Dedifferentiated amniotic fluid mesenchymal stem cell (primary cell): ENCODE measurements at regions not wholly inside any gene's neighbourhood (a gene's known extent, or its start where the extent isn't known, plus 50 kb on each side); places are given as distances from the start of the nearest gene placed in this dataset.
A peak's percentile ranks its signal among the peaks of the same experiment; 100 is the strongest.

Source experiments
- DNase-seq: peaks from one replicate; pipeline ENCODE4 v3.0.0-alpha.2; 2016; ENCODE audit errors: extremely low spot score

DNA sequence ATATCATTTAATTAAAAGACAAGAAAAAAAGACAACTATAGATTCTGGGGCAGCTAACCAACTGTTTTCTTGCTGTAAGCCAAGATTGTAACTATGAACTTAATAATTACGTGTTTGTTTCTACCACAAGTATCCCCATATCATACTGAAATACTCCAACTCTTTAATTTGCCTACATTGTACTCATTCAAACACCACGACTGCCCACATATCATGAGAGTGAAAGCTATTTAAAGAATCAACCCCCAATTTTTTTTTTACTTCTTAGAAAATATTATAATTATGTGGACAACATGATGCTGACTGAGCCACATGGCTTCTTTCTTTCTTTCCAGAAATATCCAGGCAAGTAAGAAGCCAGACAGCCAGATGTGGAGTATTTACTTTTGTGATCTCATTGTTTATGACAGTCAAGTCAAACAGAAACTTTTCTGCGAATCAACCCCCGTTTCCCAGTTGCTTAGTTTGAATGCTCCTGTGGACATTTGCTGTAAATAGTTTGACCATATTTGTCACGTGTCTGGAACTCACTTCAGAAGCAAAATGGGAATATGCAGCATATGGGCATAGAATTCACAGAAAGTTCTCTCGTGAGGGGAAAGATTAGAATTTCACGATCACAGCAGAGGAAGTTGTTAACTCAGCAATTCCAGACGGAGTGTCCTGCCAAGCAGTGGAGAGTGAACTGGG is 126.8 kb upstream of the PSMD7 start:
- DNase-seq: peak; percentile 34

DNA sequence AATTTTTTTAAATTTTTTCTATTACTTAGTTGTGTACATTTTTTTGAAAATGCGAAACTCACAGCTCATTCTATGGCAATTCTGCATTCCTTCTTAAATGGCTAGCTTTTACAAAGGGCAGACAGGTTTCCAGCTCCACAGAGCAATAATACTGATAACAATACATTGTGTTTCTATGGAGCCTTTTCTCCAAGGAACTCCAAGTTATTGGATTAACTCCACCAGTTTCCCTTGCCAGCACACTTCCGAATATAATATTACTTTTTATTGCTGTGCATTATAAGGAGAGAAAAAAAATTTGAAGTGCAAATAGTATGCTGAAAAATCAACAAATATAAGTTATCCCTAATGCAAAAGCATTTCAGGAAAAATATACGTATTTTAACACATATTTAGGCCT is 127.5 kb upstream of the PSMD7 start:
- no peak for DNase-seq

DNA sequence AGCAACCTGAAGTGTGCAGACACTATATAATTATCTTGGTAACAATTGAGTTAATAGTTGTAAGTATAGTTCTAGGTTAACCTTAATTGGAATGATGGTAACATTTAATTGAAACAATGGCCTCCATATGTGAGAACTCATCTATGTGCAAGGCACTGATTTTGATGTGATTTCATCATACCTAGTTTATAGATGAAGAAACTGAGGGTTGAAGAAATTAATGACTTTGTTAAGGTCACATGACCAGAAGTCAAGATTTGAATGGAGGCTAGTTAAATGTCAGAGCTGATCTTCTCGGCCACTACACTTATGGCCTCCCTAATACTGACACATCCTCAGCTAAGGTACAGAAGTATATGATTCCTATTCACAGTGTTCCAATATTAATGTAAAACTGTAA is 128.2 kb upstream of the PSMD7 start:
- no peak for DNase-seq

DNA sequence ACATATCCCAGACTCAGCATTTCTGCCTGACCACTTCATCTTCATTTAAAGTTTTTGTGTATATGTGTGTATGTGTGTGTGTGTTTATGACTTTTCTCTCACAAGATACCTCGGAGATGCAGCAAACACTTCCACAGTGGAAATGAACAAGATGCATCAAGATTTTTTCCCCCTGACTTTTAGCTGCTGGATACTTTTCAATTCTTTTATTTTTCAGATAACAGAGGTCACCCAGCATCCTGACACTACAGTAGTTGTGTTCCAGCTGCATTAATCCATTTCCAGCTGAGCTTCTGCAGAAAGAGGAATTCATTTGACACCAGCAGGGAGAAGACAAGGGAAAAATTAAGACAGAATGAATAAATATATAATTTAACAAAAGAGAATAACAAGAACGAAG is 130.2 kb upstream of the PSMD7 start:
- no peak for DNase-seq

DNA sequence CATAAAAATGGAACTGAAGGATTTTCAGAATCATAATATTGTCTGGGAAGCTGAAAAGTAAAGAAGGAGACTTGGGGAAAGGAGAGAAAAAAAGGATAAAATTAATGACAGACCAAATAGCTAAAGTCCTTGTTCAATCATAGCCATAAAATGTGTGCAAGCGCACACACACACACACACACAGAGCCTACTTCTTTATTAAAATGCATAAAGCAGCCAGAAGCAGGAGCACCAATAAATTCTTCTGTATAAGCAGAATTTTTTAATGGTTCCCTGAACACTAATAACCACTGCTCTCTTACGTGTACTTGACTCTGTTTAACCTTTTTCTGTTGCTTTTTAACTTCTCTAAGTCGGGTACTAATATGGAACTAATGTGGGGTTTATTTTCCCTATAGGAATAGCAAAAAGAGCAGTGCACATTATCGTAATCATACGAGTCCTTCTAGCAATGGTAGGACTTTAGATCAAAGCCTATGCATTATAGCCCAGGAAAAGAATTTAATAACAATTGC is 131.0 kb upstream of the PSMD7 start:
- DNase-seq: no peak

DNA sequence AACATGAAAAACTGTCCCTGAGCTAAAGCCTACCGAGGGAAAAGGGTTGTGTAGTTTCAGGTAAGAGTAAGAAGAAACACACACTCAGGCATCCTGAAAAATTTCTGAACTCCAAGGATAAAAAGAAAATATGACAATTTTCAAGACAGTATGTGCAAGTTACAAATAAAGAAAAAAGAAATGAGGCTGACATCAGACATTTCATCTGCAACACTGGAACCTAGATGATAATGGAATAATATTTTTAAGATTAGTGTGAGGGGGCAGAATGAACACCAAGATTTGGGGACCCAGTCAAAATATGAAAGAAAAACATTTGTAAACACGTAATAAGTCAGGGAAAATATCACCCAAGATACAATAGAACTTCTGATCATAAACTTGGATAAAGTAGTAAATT is 135.9 kb upstream of the PSMD7 start:
- no peak for DNase-seq

DNA sequence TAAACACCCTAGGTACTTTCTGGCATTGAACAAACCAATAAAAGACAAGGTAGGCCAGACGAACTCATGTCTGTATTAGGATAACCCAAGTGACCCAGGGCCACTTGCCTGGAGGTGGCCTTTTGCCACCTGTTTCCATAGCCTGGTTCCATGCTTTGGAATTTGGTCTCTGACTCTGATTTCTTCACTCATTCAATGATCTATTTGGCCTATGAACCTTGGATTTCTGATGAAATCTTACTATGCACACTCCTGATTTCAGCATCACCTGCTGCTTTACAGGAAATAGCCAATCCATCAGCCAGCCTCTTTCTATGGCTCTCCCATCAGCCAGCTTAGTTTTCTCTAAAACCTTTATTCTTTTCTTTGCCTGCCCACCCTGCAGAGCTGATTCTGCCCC is 142.8 kb upstream of the PSMD7 start:
- DNase-seq: no peak

DNA sequence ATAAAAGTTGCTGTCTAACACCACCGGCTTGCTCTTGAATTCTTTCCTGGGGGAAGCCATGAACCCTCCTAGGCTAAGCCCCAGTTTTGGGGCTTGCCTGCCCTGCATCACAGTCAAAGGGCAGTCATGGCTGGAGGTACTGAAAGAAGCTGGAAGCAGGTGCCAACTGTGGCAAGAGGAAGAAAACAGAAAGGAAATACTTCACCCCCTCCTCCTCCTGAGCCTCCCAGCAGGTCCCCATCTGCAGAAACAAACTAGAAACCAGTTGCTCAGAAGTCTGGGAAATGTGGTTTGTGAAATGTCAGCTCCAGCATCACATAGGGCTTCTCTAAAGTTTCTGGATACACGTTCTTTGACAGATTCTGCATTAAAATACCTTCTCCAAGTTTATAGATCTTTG is 150.0 kb upstream of the PSMD7 start:
- no peak for DNase-seq

DNA sequence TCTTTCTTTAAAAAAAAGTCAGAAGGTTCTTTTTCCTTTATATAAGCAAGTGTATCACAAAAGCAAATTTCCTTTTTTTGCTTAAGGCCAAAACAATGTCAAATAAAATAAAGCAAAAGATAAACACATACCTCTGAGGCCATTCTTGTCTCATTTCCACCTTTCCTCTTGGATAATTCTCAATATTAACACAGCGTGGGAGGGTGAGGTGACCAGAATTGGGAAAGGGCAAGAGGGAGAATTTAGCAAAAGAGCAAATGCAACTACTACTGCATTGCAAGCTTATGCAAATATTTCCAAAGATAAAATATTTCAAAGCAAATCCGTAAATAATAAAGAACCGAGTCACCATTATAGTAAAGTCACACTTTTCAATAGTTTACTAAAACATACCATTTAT is 153.4 kb upstream of the PSMD7 start:
- DNase-seq: no peak

DNA sequence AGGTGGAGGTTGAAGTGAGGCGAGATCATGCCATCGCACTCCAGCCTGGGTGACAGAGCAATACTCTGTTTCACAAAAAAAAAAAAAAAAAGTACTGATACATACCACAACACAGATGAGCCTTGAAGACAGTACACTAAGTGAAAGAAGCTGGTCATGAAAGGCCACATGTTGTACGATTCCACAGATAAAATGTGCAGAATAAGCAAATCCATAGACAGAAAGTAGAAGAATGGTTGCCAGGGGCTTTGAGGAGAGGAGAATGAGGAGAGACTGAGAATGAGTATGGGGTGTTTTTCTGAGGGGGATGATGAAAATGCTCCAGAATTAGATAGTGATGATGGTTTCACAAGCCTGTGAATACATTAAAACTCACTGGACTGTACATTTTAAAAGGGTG is 155.6 kb upstream of the PSMD7 start:
- no peak for DNase-seq

DNA sequence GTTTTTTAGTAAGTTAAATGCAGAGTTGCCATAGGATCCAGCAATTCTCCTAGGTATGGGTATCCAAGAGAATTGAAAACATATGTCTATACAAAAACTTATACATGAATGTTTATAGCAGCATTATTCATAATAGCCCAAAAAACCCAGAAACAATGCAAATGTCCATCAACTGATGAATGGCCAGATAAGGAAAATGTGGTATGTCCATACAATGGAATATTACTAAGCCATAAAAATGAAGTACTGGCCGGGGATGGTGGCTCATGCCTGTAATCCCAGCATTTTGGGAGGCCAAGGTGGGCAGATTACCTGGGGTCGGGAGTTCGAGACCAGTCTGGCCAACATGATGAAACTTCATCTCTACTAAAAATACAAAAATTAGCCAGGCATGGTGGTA is 156.1 kb upstream of the PSMD7 start:
- DNase-seq: no peak

DNA sequence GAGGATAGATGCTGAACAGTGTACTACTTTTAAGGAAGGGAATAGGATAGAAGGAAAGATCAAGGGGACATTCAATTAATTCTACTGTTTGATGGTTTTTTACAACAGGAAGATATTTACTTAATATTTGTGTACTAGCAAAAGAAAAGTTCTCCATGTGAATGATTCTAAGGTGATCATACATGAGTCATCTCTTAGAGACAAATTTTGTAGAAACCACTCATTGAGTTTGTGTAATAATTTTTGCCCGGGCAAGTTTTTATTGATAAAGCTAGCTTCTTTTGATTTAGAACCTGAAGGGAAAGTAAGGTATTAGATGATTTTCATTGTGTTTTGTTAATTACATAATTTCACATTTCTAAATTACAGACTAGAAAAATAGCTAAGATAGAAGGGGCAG is 172.8 kb upstream of the PSMD7 start:
- DNase-seq: no peak

DNA sequence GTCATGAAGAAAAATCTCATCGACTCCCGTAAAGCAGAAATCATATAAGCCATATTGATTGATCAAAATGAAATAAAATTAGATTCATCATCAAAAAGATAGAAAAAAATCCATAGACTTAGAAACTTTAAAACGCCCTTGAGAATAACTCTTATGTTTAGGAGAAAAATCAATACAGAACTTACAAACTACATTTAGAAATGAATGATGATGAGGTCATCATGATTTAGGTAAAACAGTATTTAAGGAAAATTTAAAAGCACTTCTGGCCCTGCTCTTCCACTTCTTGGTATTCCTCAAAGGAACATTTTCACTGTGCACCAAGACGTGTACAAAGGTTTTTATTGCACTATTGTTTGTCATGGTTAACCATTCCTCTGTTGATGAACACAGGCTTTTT is 173.4 kb upstream of the PSMD7 start:
- no peak for DNase-seq

DNA sequence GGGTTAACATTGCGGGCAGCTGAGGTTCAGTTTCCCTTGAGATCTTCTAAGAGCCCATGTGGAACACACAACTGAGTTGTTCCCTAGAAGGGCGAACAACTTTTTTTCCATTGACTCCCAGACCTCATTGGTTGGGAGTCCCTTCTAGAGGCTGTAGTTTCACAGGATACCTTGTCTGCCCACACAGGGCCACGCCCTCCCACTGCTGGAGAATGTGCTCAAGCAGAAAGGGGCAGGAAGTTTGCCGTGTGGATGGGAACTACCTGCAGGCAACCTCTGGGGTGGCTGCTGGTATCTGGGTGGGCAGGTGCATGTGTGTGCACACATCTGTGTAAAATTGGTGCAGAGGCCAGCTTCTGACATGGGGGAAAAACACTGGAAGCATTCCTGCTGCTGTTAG is 178.8 kb upstream of the PSMD7 start:
- DNase-seq: no peak

DNA sequence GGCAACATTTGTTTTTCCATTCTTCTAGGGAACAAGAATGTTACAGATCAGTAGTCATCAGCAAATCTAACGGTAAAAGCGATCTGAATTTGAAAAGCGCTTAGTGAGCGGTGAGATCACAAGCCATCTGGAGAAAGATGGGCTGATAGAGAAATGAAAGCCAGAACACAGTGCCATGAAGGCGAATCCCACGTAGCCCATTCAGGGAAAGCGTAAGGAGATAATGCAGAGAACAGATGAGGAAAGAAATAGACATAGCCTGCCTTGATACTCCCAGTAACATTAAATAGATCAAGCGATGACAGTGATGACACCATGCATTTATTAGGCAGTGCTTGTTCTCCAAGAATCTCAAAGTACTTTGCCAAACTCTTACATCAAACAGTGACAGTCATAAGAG is 183.1 kb upstream of the PSMD7 start:
- DNase-seq: no peak

DNA sequence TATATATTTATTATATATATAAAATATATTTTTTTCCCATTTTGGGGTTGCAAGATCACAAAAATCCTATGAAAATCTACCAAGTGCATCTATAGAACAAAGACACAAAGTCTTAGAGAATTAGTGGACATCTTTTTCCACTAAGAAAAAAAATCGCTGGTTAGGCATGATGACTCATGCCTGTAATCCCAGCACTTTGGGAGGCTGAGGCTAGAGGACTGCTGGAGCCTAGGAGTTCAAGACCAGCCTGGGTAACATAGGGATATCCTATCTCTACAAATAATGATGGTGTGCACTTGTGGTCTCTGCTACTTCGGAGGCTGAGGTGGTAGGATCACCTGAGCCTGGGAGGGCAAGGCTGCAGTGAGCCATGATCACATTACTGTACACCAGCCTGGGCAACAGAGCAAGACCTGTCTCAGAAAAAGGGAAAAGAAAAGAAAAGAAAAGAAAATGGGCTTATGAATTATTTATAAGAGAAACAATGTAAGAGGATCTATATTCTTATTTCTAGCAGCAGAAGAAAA is 185.1 kb upstream of the PSMD7 start:
- no peak for DNase-seq

DNA sequence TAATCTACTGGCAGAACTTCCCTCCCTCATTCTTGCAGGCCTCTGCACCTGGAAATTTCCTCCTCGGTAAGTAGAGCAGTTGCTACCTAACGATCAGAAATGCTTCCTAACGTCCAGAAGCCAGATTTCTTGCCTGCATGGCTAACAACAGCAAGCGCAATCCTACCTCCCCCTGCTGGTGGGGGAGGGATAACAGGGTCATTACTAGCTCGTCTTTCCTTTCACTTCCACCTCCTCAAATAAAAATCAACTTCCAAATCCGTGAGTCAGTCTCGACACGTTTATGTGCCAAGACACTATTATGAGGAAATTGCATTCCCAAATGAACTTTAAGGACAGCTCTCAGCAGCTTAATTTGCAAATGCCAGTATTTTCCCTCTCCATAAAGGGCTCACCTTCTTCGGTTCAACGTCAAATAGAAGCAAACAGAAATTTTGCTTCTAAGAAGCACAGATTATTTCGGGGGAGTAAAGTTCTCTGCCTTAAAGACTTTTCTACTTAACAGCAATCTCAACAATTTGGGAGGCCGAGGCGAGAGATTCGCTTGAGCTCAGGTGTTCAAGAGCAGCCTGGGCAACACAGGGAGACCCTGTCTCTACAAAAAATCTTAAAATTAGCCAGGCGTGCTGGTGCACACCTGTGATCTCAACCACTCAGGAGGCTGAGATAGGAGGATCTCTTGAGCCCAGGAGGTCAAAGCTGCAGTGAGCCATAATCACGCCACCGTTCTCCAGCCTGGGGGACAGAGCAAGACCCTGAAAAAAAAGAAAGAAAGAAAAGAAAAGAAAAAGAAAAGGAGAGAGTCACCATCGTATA is 188.6 kb upstream of the PSMD7 start:
- DNase-seq: no peak

DNA sequence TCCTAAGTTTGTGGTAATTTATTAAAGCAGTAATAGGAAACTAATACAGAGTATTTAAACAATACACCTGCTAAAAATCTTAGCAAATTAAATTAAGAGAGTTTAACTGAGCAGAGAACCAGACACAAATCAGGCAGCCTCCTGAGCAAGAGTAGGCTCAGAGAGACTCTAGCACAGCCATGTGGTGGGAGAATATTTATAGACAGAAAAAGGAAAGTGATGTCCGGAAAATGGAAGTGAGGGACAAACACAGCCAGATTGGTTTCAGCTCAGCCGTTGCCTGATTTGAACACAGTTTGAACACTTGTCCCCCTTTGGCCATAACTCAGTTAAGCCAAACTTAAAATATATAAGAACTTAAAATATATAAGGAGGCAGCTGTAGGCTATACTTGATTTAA is 192.6 kb upstream of the PSMD7 start:
- no peak for DNase-seq

DNA sequence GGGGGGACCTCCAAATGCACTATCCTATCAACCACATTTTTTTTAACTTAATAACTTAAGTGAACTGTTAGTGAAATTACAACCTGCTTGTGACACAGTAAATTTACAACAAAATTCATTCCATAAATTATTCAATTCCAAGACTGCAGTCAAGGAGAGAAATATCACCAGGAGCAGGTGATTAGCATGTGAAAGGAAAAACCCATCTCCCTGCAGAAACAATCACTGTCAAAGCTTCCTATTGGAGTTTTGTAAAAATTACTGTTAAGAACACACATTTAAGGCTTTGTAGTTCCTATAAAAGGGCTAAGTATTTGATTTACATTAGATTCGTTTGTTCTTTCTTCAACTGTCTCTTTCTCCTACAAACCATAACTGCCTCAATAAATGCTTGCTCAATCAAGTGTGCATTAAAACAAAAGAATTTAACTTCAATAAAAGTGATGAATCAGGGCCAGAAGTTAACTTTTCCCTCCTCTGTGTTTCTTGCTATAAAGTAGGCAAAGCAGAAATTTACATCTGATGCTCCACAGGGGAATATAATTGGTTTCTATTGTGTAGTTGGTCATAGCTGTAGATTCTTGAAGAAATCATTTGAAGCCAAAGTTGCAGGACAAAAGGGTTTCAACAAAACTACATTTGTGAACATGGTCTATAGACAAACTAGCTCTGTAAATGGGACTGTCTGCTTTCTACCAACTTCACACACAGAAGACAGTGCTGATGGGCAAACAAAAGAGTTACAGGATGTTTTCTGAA is 195.1 kb upstream of the PSMD7 start:
- DNase-seq: no peak

DNA sequence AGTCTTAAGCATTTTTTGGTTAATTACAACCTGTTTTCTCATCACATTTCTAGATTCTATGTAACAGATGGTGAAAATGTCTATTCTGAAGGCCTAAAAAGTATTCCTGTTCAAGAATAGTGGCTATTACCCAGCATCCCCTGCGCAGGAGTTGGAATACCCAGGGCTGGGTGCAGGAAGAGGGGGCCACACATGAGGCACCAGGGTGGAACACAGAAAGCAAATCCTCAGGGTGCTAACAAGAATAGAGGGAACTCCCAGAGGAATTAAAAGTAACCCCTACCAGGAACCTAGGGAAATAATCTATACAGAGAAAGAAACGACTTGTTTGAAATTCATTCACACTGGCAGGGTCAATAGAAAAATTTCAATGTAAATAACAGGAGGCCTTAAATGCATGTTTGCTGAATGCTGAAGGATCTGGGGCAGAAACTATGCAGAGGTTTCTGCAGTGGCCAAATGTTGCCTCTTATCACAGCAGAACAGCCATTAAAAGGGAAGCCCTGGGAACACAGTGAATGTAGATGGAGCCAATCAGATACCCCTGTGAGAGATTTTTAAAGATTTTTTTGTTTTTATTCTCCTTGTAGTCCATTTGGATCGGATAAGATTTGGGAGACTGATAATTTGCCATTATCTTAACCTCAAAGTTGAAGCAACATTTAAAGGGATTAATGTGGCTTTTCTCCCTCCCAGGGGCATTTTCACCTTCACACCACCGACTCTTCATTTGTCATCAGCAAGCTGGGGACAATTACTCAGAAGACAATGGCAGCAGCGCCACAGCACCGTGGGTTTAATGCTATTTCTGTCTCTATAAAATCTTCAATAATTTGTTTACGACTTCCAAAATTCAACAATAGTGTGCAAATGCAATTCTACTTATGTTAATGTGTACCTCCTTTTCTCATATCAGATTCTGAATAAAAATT is 196.0 kb upstream of the PSMD7 start:
- DNase-seq: no peak

DNA sequence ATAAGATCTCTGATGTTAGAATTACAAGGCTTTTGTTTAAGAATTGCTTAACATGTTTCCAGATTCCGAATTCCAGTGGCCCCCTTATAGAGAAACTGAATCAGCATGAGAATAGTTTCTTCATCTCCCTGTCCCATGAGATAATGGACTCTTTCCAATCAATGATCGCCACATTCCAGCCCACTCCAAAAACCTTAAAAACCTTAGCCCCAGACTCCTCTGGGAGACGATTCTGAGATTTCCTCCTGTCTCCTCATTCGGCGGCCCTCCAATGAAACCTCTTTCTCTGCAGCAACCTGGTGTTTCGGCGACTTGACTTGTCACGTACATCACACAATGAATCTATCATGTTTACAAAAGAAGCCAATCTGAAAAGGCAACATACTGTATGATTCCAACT is 197.1 kb upstream of the PSMD7 start:
- DNase-seq: no peak
